T-helper 9 cell (primary cell): ENCODE measurements at regions not wholly inside any gene's neighbourhood (a gene's known extent, or its start where the extent isn't known, plus 50 kb on each side); places are given as distances from the start of the nearest gene placed in this dataset.
"Not testable (repeated sequence)": the region's sequence is repeated elsewhere in the genome, so short reads cannot be mapped to it uniquely, and the experiment has no call there.

Source experiments
- DNase-seq: peaks from one replicate; pipeline ENCODE4 v3.0.0-alpha.2; 2020

- DNase-seq, result no peak
Observed at GRCh38 chr16:10317425-10318001, 68.3 kb upstream of the ATF7IP2 start.

DNA sequence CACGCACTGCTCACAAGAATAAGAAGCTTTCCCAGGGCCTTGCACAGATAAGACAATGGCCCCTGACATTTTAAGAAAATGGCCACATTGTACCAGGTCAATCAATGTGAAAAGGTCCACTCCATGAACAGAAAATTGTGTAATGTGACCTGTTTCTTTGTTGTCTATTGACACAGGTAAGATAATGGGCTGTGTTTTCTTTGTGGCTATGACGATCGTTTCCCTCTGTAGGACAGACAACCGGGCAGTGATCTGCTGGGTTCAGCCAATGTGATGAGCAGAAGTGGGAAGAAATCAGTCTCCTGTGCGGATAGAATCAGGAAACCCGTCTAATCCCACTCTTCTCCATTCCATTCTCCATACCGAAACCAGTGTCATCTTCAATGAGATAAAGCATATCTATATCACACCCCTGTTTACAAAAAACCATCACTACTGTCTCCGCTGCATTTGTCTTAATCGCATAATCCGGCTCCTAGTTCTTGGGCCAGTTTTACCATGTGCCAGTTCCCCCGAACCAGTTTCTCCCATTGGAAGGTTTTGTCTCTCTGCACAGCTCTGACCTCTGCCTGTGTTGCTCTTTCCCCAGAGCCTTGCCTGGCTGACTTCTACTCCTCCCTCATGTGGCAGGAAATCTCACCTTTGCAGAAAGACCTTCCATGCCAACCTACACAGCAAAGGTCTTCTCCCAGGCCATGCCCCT is 66.9 kb upstream of the ATF7IP2 start:
- no peak for DNase-seq

DNA sequence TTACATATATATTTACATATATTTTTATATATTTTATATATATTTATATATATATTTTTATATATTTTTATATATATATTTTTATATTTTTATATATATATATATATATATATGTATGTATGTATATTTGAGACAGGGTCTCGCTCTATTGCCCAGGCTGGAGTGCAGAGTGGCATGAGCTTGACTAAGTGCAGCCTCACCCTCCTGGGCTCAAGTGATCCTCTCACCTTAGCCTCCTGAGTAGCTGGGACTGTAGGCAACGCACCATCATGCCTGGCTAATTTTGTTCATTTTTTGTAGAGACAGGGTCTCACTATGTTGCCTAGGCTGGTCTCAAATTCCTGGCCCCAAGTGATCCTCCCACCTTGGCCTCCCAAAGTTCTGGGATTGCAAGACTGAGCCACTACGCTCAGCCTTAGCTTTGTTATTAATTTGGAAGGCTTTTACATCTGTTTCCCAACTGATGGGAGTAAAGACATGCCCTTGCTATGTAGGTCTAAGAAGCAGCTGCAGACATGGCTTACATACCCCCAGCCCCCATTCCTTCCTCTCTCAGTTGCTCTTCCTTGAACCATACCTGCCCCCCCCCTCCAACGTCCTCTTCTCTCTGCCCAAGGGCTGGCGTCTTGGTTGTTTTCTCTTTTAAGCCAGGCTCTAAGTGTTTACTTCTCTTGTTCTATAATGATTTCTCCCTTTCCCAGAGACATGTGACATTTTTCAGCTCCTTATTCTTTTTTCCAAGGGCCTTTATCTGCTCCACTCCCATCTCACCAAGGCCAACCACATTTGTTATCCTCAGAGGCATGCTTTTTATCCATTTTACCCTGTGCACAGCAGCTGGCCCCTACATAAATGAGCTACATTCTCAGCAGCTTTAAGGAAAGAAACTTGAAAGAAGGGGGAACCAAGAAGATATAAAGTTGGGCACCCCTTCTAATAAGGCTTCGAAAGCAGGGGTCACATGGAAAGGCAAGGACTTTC is 64.2 kb upstream of the ATF7IP2 start:
- no peak for DNase-seq

GRCh38 chr16:10322723-10323527 is 62.9 kb upstream of the ATF7IP2 start:
- no peak for DNase-seq

- no peak for DNase-seq
Observed at GRCh38 chr16:10323528-10323869, 62.4 kb upstream of the ATF7IP2 start.

DNA sequence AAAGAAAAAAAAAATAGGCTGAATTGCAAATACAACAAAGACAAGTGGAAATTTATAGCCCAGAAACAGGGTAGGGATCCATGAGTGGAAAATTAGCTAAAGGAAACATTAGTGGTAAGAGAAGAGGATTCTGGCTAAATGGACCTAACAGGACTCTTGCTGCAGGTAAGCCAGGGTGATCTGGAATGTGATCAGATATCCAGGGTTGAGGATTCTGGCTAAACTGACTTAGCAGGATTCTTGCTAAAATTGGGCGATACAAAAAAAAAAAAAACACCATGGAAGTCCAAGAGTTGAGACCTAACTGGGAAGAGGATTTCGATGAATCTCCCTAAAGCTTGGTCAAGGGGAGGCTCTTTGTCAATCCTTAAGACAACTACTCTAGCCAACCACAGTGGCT is 61.7 kb upstream of the ATF7IP2 start:
- DNase-seq, result no peak

DNA sequence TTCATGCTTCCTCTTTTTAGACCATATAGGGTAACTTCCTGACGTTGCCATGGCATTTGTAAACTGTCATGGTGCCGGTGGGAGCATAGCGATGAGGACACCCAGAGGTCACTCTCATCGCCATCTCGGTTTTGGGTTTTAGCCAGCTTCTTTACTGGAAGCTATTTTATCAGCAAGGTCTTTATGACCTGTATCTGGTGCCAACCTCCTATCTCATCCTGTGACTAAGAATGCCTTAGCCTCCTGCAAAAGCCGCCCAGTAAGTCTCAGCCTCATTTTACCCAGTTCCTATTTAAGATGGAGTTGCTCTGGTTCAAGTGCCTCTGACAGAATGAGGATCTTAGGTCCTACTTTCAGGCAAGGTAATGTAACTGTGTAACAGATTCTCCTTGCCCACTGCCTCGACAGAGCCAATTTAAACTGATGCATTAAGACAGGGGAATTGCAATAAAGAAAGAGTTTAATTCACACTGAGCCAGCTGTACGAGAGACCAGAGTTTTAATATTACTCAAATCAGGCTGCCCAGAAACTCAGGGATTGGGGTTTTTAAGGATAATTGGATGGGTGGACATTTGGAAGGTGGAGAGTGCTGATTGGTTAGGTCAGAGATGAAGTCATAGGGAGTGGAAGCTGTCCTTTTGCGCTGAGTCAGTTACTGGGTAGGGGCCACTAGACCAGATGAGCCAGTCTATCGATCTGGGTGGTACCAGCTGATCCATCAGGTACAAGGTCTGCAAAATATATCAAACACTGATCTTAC is 59.9 kb upstream of the ATF7IP2 start:
- no peak for DNase-seq

DNA sequence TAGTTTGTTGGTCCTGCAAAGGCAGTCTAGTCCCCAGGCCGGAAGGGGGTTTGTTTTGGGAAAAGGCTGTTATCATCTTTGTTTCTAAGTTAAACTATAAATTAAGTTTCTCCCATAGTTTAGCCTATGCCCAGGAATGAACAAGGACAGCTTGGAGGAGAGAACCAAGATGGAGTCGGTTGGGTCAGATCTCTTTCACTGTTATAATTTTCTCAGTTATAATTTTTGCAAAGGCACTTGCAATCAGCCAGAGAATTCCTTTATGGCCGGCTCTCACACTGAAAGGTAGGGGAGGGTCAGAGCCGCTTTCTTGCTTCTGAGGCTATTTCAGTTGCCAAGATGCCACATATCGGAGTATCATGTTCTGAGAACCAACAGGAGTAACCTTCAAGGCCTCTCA is 59.2 kb upstream of the ATF7IP2 start:
- no peak for DNase-seq

DNA sequence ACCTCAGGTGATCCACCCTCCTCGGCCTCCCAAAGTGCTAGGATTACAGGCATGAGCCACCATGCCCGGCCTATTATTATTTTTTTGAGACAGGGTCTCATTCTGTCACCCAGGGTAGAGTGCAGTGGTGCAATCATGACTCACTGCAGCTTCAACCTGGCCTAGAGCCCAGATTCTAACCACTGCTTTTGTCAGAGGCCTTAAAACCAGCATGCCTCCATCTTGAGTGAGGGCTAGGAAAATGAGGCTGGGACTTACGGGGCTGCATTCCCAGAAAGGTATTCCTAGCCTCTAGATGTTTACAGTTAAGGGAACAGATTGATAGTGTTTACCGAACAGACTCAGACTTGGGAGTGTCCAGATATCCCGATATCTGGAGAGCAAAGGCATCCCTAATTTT is 57.6 kb upstream of the ATF7IP2 start:
- not testable (repeated sequence) for DNase-seq

GRCh38 chr16:10332241-10332640 is 53.6 kb upstream of the ATF7IP2 start:
- no peak for DNase-seq

DNA sequence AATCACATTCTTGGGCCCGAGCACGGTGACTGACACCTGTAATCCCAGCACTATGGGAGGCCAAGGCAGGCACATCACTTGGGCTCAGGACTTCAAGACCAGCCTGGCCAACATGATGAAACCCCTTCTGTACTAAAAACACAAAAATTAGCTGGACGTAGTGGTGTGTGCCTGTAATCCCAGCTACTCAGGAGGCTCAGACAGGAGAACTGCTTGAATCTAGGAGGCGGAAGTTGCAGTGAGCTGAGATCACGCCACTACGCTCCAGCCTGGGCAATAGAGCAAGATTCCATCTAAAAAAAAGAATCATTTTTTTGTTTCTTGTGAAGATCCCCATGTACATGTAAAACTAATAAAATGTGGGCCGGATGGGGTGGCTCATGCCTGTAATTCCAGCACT is 53.1 kb upstream of the ATF7IP2 start:
- no peak for DNase-seq

DNA sequence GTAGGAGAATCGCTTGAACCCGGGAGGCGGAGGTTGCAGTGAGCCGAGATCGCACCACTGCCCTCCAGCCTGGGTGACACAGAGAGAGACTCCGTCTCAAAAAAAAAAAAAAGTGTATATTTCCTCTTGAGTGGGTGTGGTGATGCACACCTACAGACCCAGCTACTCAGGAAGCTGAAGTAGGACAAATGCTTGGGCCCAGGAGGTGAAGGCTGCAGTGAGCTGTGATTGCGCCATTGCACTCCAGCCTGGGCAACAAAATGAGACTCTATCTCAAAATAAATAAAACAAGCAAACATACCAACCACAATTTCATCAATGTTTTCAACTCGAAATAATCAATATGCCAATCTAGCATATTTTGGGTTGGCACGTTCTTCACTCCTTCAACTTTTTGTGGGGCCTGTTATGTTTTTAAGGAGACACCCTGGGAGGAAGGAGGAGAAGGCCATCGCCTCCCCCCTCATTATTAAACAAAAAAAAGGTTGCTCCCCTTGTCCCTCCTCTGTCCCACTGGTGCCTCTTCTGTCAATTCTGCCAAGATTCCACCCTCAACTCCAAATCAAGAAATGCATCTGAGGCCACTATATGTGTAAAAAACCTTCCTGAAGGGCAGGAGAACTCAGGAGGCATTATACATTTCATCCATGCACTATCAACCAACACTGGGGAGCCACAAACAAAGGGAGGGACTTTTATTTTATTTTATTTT is 52.4 kb upstream of the ATF7IP2 start:
- DNase-seq, result no peak

DNA sequence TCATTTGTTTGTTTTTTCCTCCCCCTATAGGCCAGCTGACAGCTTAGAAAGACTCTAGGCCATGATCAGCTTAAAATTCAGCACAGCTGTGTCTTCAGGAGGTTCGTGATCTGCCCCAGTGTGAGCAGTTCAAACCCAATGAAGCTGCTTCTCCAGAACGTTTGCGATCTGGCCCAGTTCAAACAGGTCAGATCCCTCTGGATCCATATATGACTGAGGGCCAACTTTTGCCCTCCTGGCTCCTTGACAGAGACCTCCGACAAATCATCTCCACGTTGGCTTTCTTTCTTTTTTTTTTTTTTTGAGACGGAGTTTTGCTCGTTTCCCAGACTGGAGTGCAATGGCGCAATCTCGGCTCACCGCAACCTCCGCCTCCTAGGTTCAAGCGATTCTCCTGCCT is 50.2 kb upstream of the ATF7IP2 start:
- no peak for DNase-seq
